Thoracic aorta (tissue), 2 donors: ENCODE measurements at regions not wholly inside any gene's neighbourhood (a gene's known extent, or its start where the extent isn't known, plus 50 kb on each side); places are given as distances from the start of the nearest gene placed in this dataset.

Experiments used
- ATAC-seq: fragments of 150-250 bp; one replicate; pipeline ENCODE4 v1.8.0; 2017; ENCODE audit warnings: low read depth; ENCODE audit not compliant: insufficient number of reproducible peaks, low FRiP score
- DNase-seq: peaks from one replicate; pipeline ENCODE4 v3.0.0-alpha.2; 2020; ENCODE audit warnings: low spot score
- H3K27ac ChIP-seq, 2 donors: fragments of 200-600 bp; sonication (generic); 1 replicate in 1 of 2; 2 replicates in 1 of 2; pipeline ENCODE4 v1.5.1; 2016; ENCODE audit warnings: mild to moderate bottlenecking in 2 of 2, moderate library complexity in 2 of 2
- H3K27me3 ChIP-seq: fragments of 200-600 bp; sonication (generic); replicated peaks from 2 replicates; pipeline ENCODE4 v1.6.0; 2016; ENCODE audit warnings: mild to moderate bottlenecking; ENCODE audit not compliant: insufficient read depth
- H3K36me3 ChIP-seq: fragments of 200-600 bp; sonication (generic); one replicate; pipeline ENCODE4 v1.5.1; 2016
- H3K4me1 ChIP-seq, 2 donors: fragments of 200-600 bp; sonication (generic); 1 replicate in 1 of 2; 2 replicates in 1 of 2; pipeline versions ENCODE4 v1.5.1 to v1.6.0; 2016; ENCODE audit warnings: low read depth in 2 of 2, mild to moderate bottlenecking in 1 of 2; ENCODE audit not compliant: control insufficient read depth in 1 of 2
- H3K4me3 ChIP-seq: fragments of 200-600 bp; sonication (generic); 2 replicates; pipeline ENCODE4 v1.5.1; 2016; ENCODE audit warnings: mild to moderate bottlenecking
- H3K9me3 ChIP-seq: fragments of 200-600 bp; sonication (generic); 2 replicates; pipeline ENCODE4 v1.5.1; 2016
- TF ChIP-seq, protein P1 (sequence below): fragments of 200-600 bp; sonication (generic); IDR thresholded peaks from one replicate; pipeline ENCODE4 v1.5.1; 2019; ENCODE audit warnings: antibody characterized with exemption

DNA sequence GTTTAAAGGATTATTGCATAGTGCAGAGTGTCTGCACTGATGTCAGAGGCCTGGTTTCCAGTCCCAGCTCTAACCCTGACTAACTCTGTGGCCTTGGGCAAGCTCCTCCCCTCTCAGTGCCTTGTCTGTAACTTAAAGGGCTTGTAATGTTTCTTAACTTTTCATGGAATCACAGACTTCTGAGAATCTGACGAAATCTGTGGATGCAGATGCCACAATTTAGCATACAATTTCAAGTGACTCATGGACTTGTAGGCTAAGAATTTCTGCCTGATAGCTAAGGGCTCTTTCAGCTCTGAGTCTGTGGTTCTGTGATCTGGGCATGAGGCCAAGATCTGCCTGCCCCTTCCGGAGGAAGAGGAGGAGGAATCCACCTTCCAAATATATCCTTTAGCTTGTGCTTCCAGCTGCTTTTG lies 236.9 kb downstream of the AR start:
- Histone ChIP-seq H3K27ac (peak overlapping the region; percentile 81), H3K4me3 (peak overlapping the region; percentile 37), H3K36me3 (no peaks in the 10 kb centered on the region), H3K4me1 (peaks cover 12 to 20% of the 10 kb centered on the region in 2 donors), H3K9me3 (no peaks in the 10 kb centered on the region), H3K27me3 (no peaks in the 10 kb centered on the region)
- TF ChIP-seq, protein P1, sequence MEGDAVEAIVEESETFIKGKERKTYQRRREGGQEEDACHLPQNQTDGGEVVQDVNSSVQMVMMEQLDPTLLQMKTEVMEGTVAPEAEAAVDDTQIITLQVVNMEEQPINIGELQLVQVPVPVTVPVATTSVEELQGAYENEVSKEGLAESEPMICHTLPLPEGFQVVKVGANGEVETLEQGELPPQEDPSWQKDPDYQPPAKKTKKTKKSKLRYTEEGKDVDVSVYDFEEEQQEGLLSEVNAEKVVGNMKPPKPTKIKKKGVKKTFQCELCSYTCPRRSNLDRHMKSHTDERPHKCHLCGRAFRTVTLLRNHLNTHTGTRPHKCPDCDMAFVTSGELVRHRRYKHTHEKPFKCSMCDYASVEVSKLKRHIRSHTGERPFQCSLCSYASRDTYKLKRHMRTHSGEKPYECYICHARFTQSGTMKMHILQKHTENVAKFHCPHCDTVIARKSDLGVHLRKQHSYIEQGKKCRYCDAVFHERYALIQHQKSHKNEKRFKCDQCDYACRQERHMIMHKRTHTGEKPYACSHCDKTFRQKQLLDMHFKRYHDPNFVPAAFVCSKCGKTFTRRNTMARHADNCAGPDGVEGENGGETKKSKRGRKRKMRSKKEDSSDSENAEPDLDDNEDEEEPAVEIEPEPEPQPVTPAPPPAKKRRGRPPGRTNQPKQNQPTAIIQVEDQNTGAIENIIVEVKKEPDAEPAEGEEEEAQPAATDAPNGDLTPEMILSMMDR, result no peak
- DNase-seq (peak; percentile 42), ATAC-seq (peak; percentile 85)

- DNase-seq, result no peak
These were observed 237.3 kb downstream of the AR start for GRCh38 chrX:67781132-67781531.

GRCh38 chrX:67784712-67785111 lies 240.9 kb downstream of the AR start:
- no peak for ATAC-seq
- TF ChIP-seq, protein P1, result no peak
- Histone ChIP-seq H3K27ac (no peak overlapping the region), H3K4me1 (peaks cover 9 to 14% of the 10 kb centered on the region in 2 donors), H3K9me3 (no peaks in the 10 kb centered on the region), H3K4me3 (no peak overlapping the region), H3K36me3 (no peaks in the 10 kb centered on the region), H3K27me3 (no peaks in the 10 kb centered on the region)
- DNase-seq, result no peak

More at GRCh38 chrX:67781132-67781531, 237.3 kb downstream of the AR start:
- TF ChIP-seq, protein P1, result peak; percentile 18
- ATAC-seq, result peak; percentile 72
- Histone ChIP-seq H3K27ac (peak overlapping the region; percentile 63 to 81), H3K27me3 (no peaks in the 10 kb centered on the region), H3K4me1 (peaks cover 12 to 20% of the 10 kb centered on the region in 2 donors), H3K4me3 (peak overlapping the region; percentile 37), H3K36me3 (no peaks in the 10 kb centered on the region), H3K9me3 (no peaks in the 10 kb centered on the region)

DNA sequence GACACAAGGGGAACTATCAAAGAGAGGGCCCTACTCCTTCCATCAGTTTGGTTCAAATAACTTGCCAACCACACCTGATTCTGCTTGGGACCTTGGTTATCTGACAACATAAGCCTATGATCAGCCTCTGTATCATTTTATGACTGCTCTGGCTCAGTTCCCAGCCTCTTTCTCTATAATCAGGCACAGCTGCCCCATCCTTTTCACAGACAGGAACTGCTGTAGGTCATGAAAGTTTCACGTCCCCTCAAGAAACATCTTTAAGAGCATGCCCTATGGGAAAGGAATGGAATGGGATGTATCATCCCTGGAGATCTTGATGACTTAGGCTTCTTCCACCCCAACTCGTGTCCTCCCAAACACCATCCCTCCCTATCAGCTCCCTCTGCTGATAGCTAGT lies 243.4 kb downstream of the AR start:
- Histone ChIP-seq H3K4me1 (no peaks in the 10 kb centered on the region), H3K9me3 (no peaks in the 10 kb centered on the region), H3K27me3 (no peaks in the 10 kb centered on the region), H3K36me3 (no peaks in the 10 kb centered on the region), H3K27ac (no peak overlapping the region), H3K4me3 (no peak overlapping the region)
- DNase-seq (no peak), ATAC-seq (no peak)
- TF ChIP-seq, protein P1, result no peak

- TF ChIP-seq, protein P1, result no peak
- ATAC-seq, result no peak
These were observed 245.7 kb downstream of the AR start for GRCh38 chrX:67789536-67789935.

More at GRCh38 chrX:67789536-67789935, 245.7 kb downstream of the AR start:
- Histone ChIP-seq H3K27ac (no peak overlapping the region), H3K4me3 (no peak overlapping the region), H3K36me3 (no peaks in the 10 kb centered on the region), H3K9me3 (no peaks in the 10 kb centered on the region), H3K4me1 (no peaks in the 10 kb centered on the region), H3K27me3 (no peaks in the 10 kb centered on the region)
- DNase-seq, result no peak
